Panc1 (cell line): ENCODE measurements at regions not wholly inside any gene's neighbourhood (a gene's known extent, or its start where the extent isn't known, plus 50 kb on each side); places are given as distances from the start of the nearest gene placed in this dataset.

ENCODE experiments used
- ATAC-seq: fragments of 200-7000 bp; cut with Tn5 transposase; 2 replicates; pipeline ENCODE4 v1.9.1; 2020; ENCODE audit warnings: mild to moderate bottlenecking, moderate library complexity
- BruUV-seq: library from RNA; stranded (reverse); fragments of 400-500 nt; replicated peaks from 2 replicates; lab custom pipeline; 2021; lab: Mats Ljungman, UMichigan
- CTCF ChIA-PET: fragments of 300-600 bp; sonication (Branson Sonifier 250); formaldehyde crosslinking; loops from one replicate; lab custom pipeline; 2022; ENCODE audit warnings: antibody characterized with exemption; lab: Charles Lee
- POLR2A ChIA-PET: fragments of 300-600 bp; sonication (Branson Sonifier 250); formaldehyde crosslinking; loops from one replicate; lab custom pipeline; 2022; ENCODE audit warnings: antibody characterized with exemption; lab: Charles Lee
- DNase-seq: peaks from one replicate; pipeline ENCODE4 v3.0.0-alpha.2; 2010; ENCODE audit warnings: low read depth, low spot score
- H3K27ac ChIP-seq: 2 replicates; pipeline ENCODE4 v1.5.1; 2011; ENCODE audit warnings: mild to moderate bottlenecking, low read length, inconsistent platforms
- H3K27me3 ChIP-seq: fragments of 200-500 bp; sonication (Bioruptor generic); 2 replicates; pipeline ENCODE4 v1.6.0; 2014; ENCODE audit warnings: low read length, inconsistent platforms; ENCODE audit not compliant: control insufficient read depth, insufficient read depth
- H3K36me3 ChIP-seq: fragments of 200-500 bp; sonication (Bioruptor generic); 2 replicates; pipeline ENCODE4 v1.5.1; 2014; ENCODE audit warnings: inconsistent platforms, mild to moderate bottlenecking, low read length, moderate library complexity; ENCODE audit not compliant: control insufficient read depth, insufficient read depth
- H3K4me1 ChIP-seq: 2 replicates; pipeline ENCODE4 v1.5.1; 2011; ENCODE audit warnings: inconsistent platforms, mild to moderate bottlenecking, low read length, moderate library complexity; ENCODE audit not compliant: control insufficient read depth, insufficient read depth
- H3K4me3 ChIP-seq, 2 experiments: 2 replicates each; pipeline ENCODE4 v1.5.1; 2011 to 2012; ENCODE audit warnings: low read depth in 2 of 2, low read length in 2 of 2, mild to moderate bottlenecking in 2 of 2, inconsistent platforms in 1 of 2, moderate library complexity in 1 of 2
- H3K9me3 ChIP-seq: fragments of 200-500 bp; sonication (Bioruptor generic); 2 replicates; pipeline ENCODE4 v1.5.1; 2014; ENCODE audit warnings: low read depth, mild to moderate bottlenecking, inconsistent platforms, low read length, moderate library complexity; ENCODE audit not compliant: control insufficient read depth, insufficient read depth
- CTCF ChIP-seq: fragments of 450-650 bp; IDR thresholded peaks from 2 replicates; pipeline ENCODE4 v1.5.1; 2017; ENCODE audit warnings: mild to moderate bottlenecking
- REST ChIP-seq, 2 experiments: IDR thresholded peaks; 2 replicates each; pipeline ENCODE4 v1.6.1; 2011 to 2012; ENCODE audit warnings: low read depth in 2 of 2, control low read depth in 1 of 2, low read length in 1 of 2, mild to moderate bottlenecking in 1 of 2, moderate library complexity in 1 of 2; ENCODE audit not compliant: insufficient read depth in 1 of 2
- SIN3A ChIP-seq: IDR thresholded peaks from 2 replicates; pipeline ENCODE4 v1.6.1; 2012; ENCODE audit warnings: low read depth, mild to moderate bottlenecking, low read length, moderate library complexity, borderline replicate concordance; ENCODE audit not compliant: insufficient read depth
- TCF7L2 ChIP-seq: IDR thresholded peaks from 2 replicates; pipeline ENCODE4 v1.6.1; 2011; ENCODE audit warnings: mild to moderate bottlenecking, low read depth, low read length, inconsistent platforms
- in situ Hi-C: cut with HindIII; loops from 2 replicates; pipeline ENCODE4 v1.10.0; 2016; ENCODE audit warnings: low sequenced_read_pairs, low pct_unique_long_range_greater_than_20kb
- intact Hi-C: fragments of 100-400 bp; cut with micrococcal nuclease; formaldehyde crosslinking; loops from one replicate; pipeline ENCODE4 v1.10.0; 2022; ENCODE audit not compliant: unreplicated experiment

- Histone ChIP-seq H3K4me1 (no peaks in the 10 kb centered on the region), H3K4me3 (no peak overlapping the region), H3K27me3 (no peaks in the 10 kb centered on the region), H3K36me3 (no peaks in the 10 kb centered on the region), H3K9me3 (no peaks in the 10 kb centered on the region), H3K27ac (no peak overlapping the region)
- no TSS peak for BruUV-seq
- DNase-seq (no peak), ATAC-seq (no peak)
- POLR2A ChIA-PET, result no interaction called here
- in situ Hi-C loops, result no loop called here
- intact Hi-C loops, result no loop called here
- CTCF ChIA-PET, result no interaction called here
- TF ChIP-seq SIN3A (no peak), CTCF (no peak), TCF7L2 (no peak), REST (IDR thresholded peaks at IDR 0.05; ENCODE audit: insufficient read depth in 1 of 2, low read depth in 2 of 2, low read length in 1 of 2) (no peak)
These were observed 99.6 kb upstream of the PLXNC1 start for GRCh38 chr12:94048757-94049156.

- ChIA-PET POLR2A (no interaction called here), CTCF (no interaction called here)
- H3K4me1 ChIP-seq, result no peaks in the 10 kb centered on the region
- in situ Hi-C loops (no loop called here), intact Hi-C loops (no loop called here)
- no peaks in the 10 kb centered on the region for H3K36me3 ChIP-seq
- no peaks in the 10 kb centered on the region for H3K9me3 ChIP-seq
- ATAC-seq (no peak), DNase-seq (no peak)
- no TSS peak for BruUV-seq
- no peak overlapping the region for H3K27ac ChIP-seq
- no peak overlapping the region for H3K4me3 ChIP-seq
- TF ChIP-seq SIN3A (no peak), REST (IDR thresholded peaks at IDR 0.05; ENCODE audit: insufficient read depth in 1 of 2, low read depth in 2 of 2, low read length in 1 of 2) (no peak), CTCF (no peak)
- H3K27me3 ChIP-seq, result no peaks in the 10 kb centered on the region
These were observed 98.7 kb upstream of the PLXNC1 start for GRCh38 chr12:94049718-94050117.
